Vagina (tissue), 2 donors: ENCODE measurements at regions not wholly inside any gene's neighbourhood (a gene's known extent, or its start where the extent isn't known, plus 50 kb on each side); places are given as distances from the start of the nearest gene placed in this dataset.
A peak's percentile ranks its signal among the peaks of the same experiment; 100 is the strongest.
"Not testable (repeated sequence)": the region's sequence is repeated elsewhere in the genome, so short reads cannot be mapped to it uniquely, and the experiment has no call there.

Experiments
- DNase-seq, 2 donors: peaks; one replicate each; pipeline ENCODE4 v3.0.0-alpha.2; 2017; ENCODE audit errors: extremely low spot score in 2 of 2
- H3K27ac ChIP-seq: fragments of 200-600 bp; sonication (generic); one replicate; pipeline ENCODE4 v1.5.1; 2019
- H3K27me3 ChIP-seq: fragments of 200-600 bp; sonication (generic); one replicate; pipeline ENCODE4 v1.5.1; 2019
- H3K36me3 ChIP-seq, 2 donors: fragments of 200-600 bp; sonication (generic); one replicate each; pipeline ENCODE4 v1.5.1; 2017 to 2019
- H3K4me1 ChIP-seq: fragments of 200-600 bp; sonication (generic); one replicate; pipeline ENCODE4 v1.5.1; 2019
- H3K4me3 ChIP-seq, 2 donors: fragments of 200-600 bp; sonication (generic); 1 replicate in 1 of 2; 2 replicates in 1 of 2; pipeline ENCODE4 v1.5.1; 2016 to 2019
- H3K9me3 ChIP-seq: fragments of 200-600 bp; sonication (generic); one replicate; pipeline ENCODE4 v1.5.1; 2019
- CTCF ChIP-seq, 3 experiments: fragments of 450-650 bp in 2 of 3; fragments of 200-600 bp in 1 of 3; sonication (generic) in 1 of 3; IDR thresholded peaks; one replicate each; pipeline ENCODE4 v1.5.1; 2017 to 2019; ENCODE audit warnings: antibody characterized with exemption in 3 of 3, mild to moderate bottlenecking in 2 of 3, moderate library complexity in 2 of 3
- POLR2A ChIP-seq, 2 donors: fragments of 450-650 bp; IDR thresholded peaks; one replicate each; pipeline ENCODE4 v1.6.1; 2017; ENCODE audit warnings: antibody characterized with exemption in 2 of 2, mild to moderate bottlenecking in 2 of 2, moderate library complexity in 2 of 2
- POLR2AphosphoS5 ChIP-seq, 2 donors: sonication (generic); formaldehyde crosslinking; IDR thresholded peaks; one replicate each; pipeline ENCODE4 v1.9.0; 2017; ENCODE audit warnings: antibody characterized with exemption in 2 of 2, mild to moderate bottlenecking in 2 of 2, low read depth in 1 of 2; ENCODE audit not compliant: insufficient read depth in 1 of 2
- intact Hi-C: fragments of 100-400 bp; cut with DNase I; formaldehyde crosslinking; loops from one replicate; pipeline ENCODE4 v1.15.1; 2023

GRCh38 chr17:30605523-30605922 is 128.3 kb downstream of the GOSR1 start:
- DNase-seq: no peak
- H3K27ac ChIP-seq: no peak overlapping the region
- H3K9me3 ChIP-seq: no peaks in the 10 kb centered on the region
- H3K27me3 ChIP-seq: no peaks in the 10 kb centered on the region
- intact Hi-C loops: no loop called here
- peaks cover 10% of the 10 kb centered on the region for H3K4me1 ChIP-seq
- TF ChIP-seq CTCF (IDR thresholded peaks at IDR 0.05) (no peak), POLR2A (IDR thresholded peaks at IDR 0.05) (no peak), POLR2AphosphoS5 (IDR thresholded peaks at IDR 0.05; ENCODE audit: insufficient read depth in 1 of 2, low read depth in 1 of 2) (no peak)
- H3K4me3 ChIP-seq: no peak overlapping the region
- no peaks in the 10 kb centered on the region for H3K36me3 ChIP-seq

- no peaks in the 10 kb centered on the region for H3K27me3 ChIP-seq
- intact Hi-C loops: no loop called here
- peaks cover 10% of the 10 kb centered on the region for H3K4me1 ChIP-seq
- no peak for TF ChIP-seq POLR2A (IDR thresholded peaks at IDR 0.05)
- TF ChIP-seq CTCF (IDR thresholded peaks at IDR 0.05): no peak
- no peak for TF ChIP-seq POLR2AphosphoS5 (IDR thresholded peaks at IDR 0.05; ENCODE audit: insufficient read depth in 1 of 2, low read depth in 1 of 2)
- no peak overlapping the region for H3K27ac ChIP-seq
- H3K4me3 ChIP-seq: no peak overlapping the region
- no peaks in the 10 kb centered on the region for H3K36me3 ChIP-seq
- DNase-seq: no peak
- no peaks in the 10 kb centered on the region for H3K9me3 ChIP-seq
Measured at GRCh38 chr17:30605027-30605426, 127.8 kb downstream of the GOSR1 start.

- H3K27ac ChIP-seq, intact Hi-C loops, DNase-seq, H3K36me3 ChIP-seq, H3K27me3 ChIP-seq, H3K9me3 ChIP-seq: not testable (repeated sequence)
- H3K4me3 ChIP-seq: peak overlapping the region; percentile 13 to 25
- peaks cover 18% of the 10 kb centered on the region for H3K4me1 ChIP-seq
Measured at GRCh38 chr17:30602396-30602795, 125.2 kb downstream of the GOSR1 start.

- intact Hi-C loops: not testable (repeated sequence)
Measured at GRCh38 chr17:30601984-30602383, 124.8 kb downstream of the GOSR1 start.

GRCh38 chr17:30600830-30601494 is 123.8 kb downstream of the GOSR1 start:
- intact Hi-C loops: no loop called here
- peak overlapping the region; percentile 84 to 89 for H3K4me3 ChIP-seq
- peaks cover 18% of the 10 kb centered on the region for H3K4me1 ChIP-seq
- no peaks in the 10 kb centered on the region for H3K36me3 ChIP-seq
- no peak for DNase-seq
- no peaks in the 10 kb centered on the region for H3K27me3 ChIP-seq
- no peaks in the 10 kb centered on the region for H3K9me3 ChIP-seq
- H3K27ac ChIP-seq: peak overlapping the region; percentile 97
- no peak for TF ChIP-seq CTCF (IDR thresholded peaks at IDR 0.05)
- TF ChIP-seq POLR2A (IDR thresholded peaks at IDR 0.05): no peak
- TF ChIP-seq POLR2AphosphoS5 (IDR thresholded peaks at IDR 0.05; ENCODE audit: insufficient read depth in 1 of 2, low read depth in 1 of 2): no peak

More at GRCh38 chr17:30601984-30602383, 124.8 kb downstream of the GOSR1 start:
- not testable (repeated sequence) for H3K27ac ChIP-seq, H3K9me3 ChIP-seq, H3K36me3 ChIP-seq, H3K27me3 ChIP-seq, DNase-seq
- peaks cover 18% of the 10 kb centered on the region for H3K4me1 ChIP-seq
- H3K4me3 ChIP-seq: peak overlapping the region; percentile 13 to 25

GRCh38 chr17:30600060-30600829 is 123.0 kb downstream of the GOSR1 start:
- Histone ChIP-seq H3K4me3 (peak overlapping the region; percentile 84 to 89), H3K27me3 (no peaks in the 10 kb centered on the region), H3K4me1 (peaks cover 18% of the 10 kb centered on the region), H3K9me3 (no peaks in the 10 kb centered on the region), H3K36me3 (no peaks in the 10 kb centered on the region), H3K27ac (peak overlapping the region; percentile 97)
- intact Hi-C loops: no loop called here
- no peak for DNase-seq
- TF ChIP-seq POLR2A (IDR thresholded peaks at IDR 0.05): peak in 1 of 2 donors; percentile 40
- peak in 2 of 3 experiments; percentile 20 to 37 for TF ChIP-seq CTCF (IDR thresholded peaks at IDR 0.05)
- TF ChIP-seq POLR2AphosphoS5 (IDR thresholded peaks at IDR 0.05; ENCODE audit: insufficient read depth in 1 of 2, low read depth in 1 of 2): peak in 1 of 2 donors; percentile 89
